ENCODE measurements at regions not wholly inside any gene's neighbourhood (a gene's known extent, or its start where the extent isn't known, plus 50 kb on each side); places are given as distances from the start of the nearest gene placed in this dataset.

- H3K27me3 ChIP-seq = no peaks in the 10 kb centered on the region
- no peaks in the 10 kb centered on the region; the same call in 1 of the 2 replicates for H3K9me3 ChIP-seq
- no peak for TF ChIP-seq CTCF (IDR thresholded peaks at IDR 0.05; ENCODE audit: low read depth, low read length)
- no peak overlapping the region for H3K4me3 ChIP-seq (ENCODE audit: low read depth, low read length)
- no peaks in the 10 kb centered on the region for H3K4me1 ChIP-seq
- no peak for DNase-seq
- H3K36me3 ChIP-seq = no peaks in the 10 kb centered on the region
Measured at GRCh38 chr10:14454629-14455028, 123.9 kb upstream of the FRMD4A start.

GRCh38 chr10:14454206-14454605 lies 123.5 kb upstream of the FRMD4A start:
- TF ChIP-seq CTCF (IDR thresholded peaks at IDR 0.05; ENCODE audit: low read depth, low read length) = no peak
- no peaks in the 10 kb centered on the region for H3K27me3 ChIP-seq
- no peaks in the 10 kb centered on the region for H3K36me3 ChIP-seq
- H3K9me3 ChIP-seq = peaks cover 3% of the 10 kb centered on the region
- no peaks in the 10 kb centered on the region for H3K4me1 ChIP-seq
- no peak overlapping the region for H3K4me3 ChIP-seq (ENCODE audit: low read depth, low read length)
- no peak for DNase-seq

DNA sequence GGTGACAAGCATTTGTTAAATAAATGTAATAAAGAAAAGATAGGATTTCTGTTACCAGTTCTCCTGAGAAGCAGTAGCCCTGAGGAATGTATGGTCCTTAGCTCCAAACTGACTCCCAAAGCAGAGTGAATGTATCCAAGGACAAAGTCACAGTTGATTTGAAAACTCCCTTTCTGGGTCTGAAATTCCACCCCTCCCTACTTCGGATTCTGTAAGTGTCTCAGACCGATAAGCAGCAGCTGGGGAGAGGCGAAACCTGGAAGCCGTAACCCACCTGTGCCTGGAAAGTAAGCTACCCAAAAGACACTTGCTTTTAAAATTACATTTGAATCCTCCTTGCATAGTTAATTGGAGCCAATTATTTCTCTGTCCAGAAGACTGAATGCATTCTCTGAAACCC lies 122.9 kb upstream of the FRMD4A start:
- Histone ChIP-seq H3K9me3 (peaks cover 3% of the 10 kb centered on the region), H3K4me3 (ENCODE audit: low read depth, low read length) (no peak overlapping the region), H3K27me3 (no peaks in the 10 kb centered on the region), H3K36me3 (no peaks in the 10 kb centered on the region), H3K4me1 (no peaks in the 10 kb centered on the region)
- TF ChIP-seq CTCF (IDR thresholded peaks at IDR 0.05; ENCODE audit: low read depth, low read length) = no peak
- no peak for DNase-seq

GRCh38 chr10:14451341-14451740 lies 120.6 kb upstream of the FRMD4A start:
- TF ChIP-seq CTCF (IDR thresholded peaks at IDR 0.05; ENCODE audit: low read depth, low read length) = no peak
- peaks cover 3% of the 10 kb centered on the region for H3K9me3 ChIP-seq
- no peak overlapping the region for H3K4me3 ChIP-seq (ENCODE audit: low read depth, low read length)
- no peaks in the 10 kb centered on the region for H3K36me3 ChIP-seq
- no peak for DNase-seq
- H3K4me1 ChIP-seq = no peaks in the 10 kb centered on the region
- H3K27me3 ChIP-seq = no peaks in the 10 kb centered on the region

DNA sequence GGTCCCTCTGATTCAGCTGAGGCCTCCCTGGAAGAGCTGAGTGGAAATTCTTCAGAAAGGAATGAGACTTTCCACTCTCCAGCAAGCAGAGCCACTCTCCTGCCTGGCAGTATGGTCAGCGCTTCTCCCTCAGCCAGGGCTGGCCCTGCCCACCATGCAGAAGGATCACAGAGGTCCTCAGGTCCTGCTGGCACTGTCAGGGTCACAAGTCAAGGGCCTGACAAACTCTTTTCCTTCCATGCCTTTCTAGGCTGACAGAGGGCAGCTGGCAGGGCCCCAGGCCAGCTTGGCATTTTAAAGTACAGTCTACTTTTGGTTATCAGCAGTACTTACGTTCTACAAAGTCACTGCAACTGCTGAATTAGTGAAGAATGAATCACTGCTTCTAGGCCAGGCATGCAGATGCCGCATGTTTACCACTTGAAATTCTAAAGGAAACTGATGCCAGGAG lies 119.3 kb upstream of the FRMD4A start:
- Histone ChIP-seq H3K36me3 (no peaks in the 10 kb centered on the region), H3K4me1 (no peaks in the 10 kb centered on the region), H3K4me3 (ENCODE audit: low read depth, low read length) (no peak overlapping the region), H3K27me3 (no peaks in the 10 kb centered on the region), H3K9me3 (peaks cover 3% of the 10 kb centered on the region)
- no peak for DNase-seq
- TF ChIP-seq CTCF (IDR thresholded peaks at IDR 0.05; ENCODE audit: low read depth, low read length) = no peak

DNA sequence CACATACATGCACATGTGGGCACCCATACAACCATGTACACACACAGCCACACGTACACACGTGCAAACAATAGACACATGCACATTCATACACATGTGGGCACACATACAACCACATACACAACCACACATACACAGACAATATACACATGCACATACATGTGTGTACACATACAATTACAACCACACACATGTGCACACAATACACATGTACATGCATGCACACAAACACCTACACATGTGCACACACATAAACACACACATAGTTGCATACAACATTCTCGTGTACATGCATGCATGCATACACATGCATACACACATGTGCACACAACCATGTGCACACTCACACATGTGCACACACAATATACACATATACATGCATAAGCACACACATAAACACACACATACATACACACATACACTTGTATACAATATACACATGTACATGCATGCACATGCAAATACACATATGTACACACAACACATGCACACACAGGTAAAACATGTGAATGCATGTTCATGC lies 118.6 kb upstream of the FRMD4A start:
- Histone ChIP-seq H3K27me3 (no peaks in the 10 kb centered on the region), H3K4me1 (no peaks in the 10 kb centered on the region), H3K36me3 (no peaks in the 10 kb centered on the region), H3K4me3 (ENCODE audit: low read depth, low read length) (no peak overlapping the region), H3K9me3 (peaks cover 3% of the 10 kb centered on the region)
- TF ChIP-seq CTCF (IDR thresholded peaks at IDR 0.05; ENCODE audit: low read depth, low read length) = no peak
- DNase-seq = no peak
